K562 (cell line): ENCODE measurements at regions not wholly inside any gene's neighbourhood (a gene's known extent, or its start where the extent isn't known, plus 50 kb on each side); places are given as distances from the start of the nearest gene placed in this dataset.

Experiments used
- ADNP ChIP-seq: fragments of 200-800 bp; sonication (Bioruptor generic); IDR thresholded peaks from 2 replicates; pipeline ENCODE4 v1.6.1; 2016; ENCODE audit warnings: missing genetic modification characterization, missing compliant biosample characterization
- ARID3B ChIP-seq: fragments of 250-450 bp; sonication (Bioruptor Pico); IDR thresholded peaks from 2 replicates; pipeline ENCODE4 v1.4.0; 2020; ENCODE audit warnings: borderline replicate concordance
- ATF7 ChIP-seq: fragments of 450-650 bp; IDR thresholded peaks from 2 replicates; pipeline ENCODE4 v1.7.1; 2014; ENCODE audit warnings: mild to moderate bottlenecking, moderate library complexity
- IRF9 ChIP-seq: fragments of 450-650 bp; IDR thresholded peaks from 2 replicates; pipeline ENCODE4 v1.6.1; 2016; ENCODE audit warnings: missing biosample characterization, missing genetic modification characterization
- KLF1 ChIP-seq: fragments of 450-650 bp; IDR thresholded peaks from 2 replicates; pipeline ENCODE4 v1.6.1; 2016; ENCODE audit warnings: missing genetic modification characterization, missing compliant biosample characterization
- MGA ChIP-seq: fragments of 450-650 bp; IDR thresholded peaks from 2 replicates; pipeline ENCODE4 v1.6.1; 2016; ENCODE audit warnings: mild to moderate bottlenecking, moderate library complexity
- NFXL1 ChIP-seq: fragments of 450-650 bp; formaldehyde crosslinking; IDR thresholded peaks from 2 replicates; pipeline ENCODE4 v1.4.0; 2021; ENCODE audit warnings: mild to moderate bottlenecking
- PHB ChIP-seq: fragments of 250-450 bp; sonication (Bioruptor Pico); IDR thresholded peaks from 2 replicates; pipeline ENCODE4 v1.5.0; 2021
- TFAP4 ChIP-seq: sonication (generic); formaldehyde crosslinking; IDR thresholded peaks from 2 replicates; pipeline ENCODE4 v1.8.0; 2022; ENCODE audit warnings: missing genetic modification reagents, mild to moderate bottlenecking, moderate library complexity, borderline replicate concordance
- ZNF165 ChIP-seq: fragments of 250-450 bp; sonication (Bioruptor Pico); IDR thresholded peaks from 2 replicates; pipeline ENCODE4 v1.4.0; 2020; ENCODE audit warnings: borderline replicate concordance
- ZNF174 ChIP-seq: fragments of 250-450 bp; sonication (Bioruptor Pico); IDR thresholded peaks from 2 replicates; pipeline ENCODE4 v1.4.0; 2020; ENCODE audit warnings: mild to moderate bottlenecking

- no peak for TF ChIP-seq MGA
- TF ChIP-seq PHB (CRISPR knock-in tag): no peak
- no peak for TF ChIP-seq ZNF174
- no peak for TF ChIP-seq NFXL1 (CRISPR knock-in tag)
- no peak for TF ChIP-seq ATF7
- no peak for TF ChIP-seq IRF9
- TF ChIP-seq ARID3B (CRISPR knock-in tag): no peak
- no peak for TF ChIP-seq ADNP (tag)
- TF ChIP-seq KLF1 (tag): no peak
- no peak for TF ChIP-seq ZNF165 (CRISPR knock-in tag)
- no peak for TF ChIP-seq TFAP4 (CRISPR knock-in tag)
- TF ChIP-seq, all 486 proteins: peak for 0
Observed at GRCh38 chr17:70906808-70907207, 737.5 kb downstream of the KCNJ2 start (continued).
